ENCODE measurements at regions not wholly inside any gene's neighbourhood (a gene's known extent, or its start where the extent isn't known, plus 50 kb on each side); places are given as distances from the start of the nearest gene placed in this dataset.

GRCh38 chr10:2786251-2786650 lies 281.1 kb upstream of the PFKP start:
- TF ChIP-seq EZH2phosphoT487 (IDR thresholded peaks at IDR 0.05; ENCODE audit: unreplicated experiment) (no peak), CTCF (conservative IDR thresholded peaks at IDR 0.05; ENCODE audit: low read depth in 2 of 2) (no peak), EZH2 (IDR thresholded peaks at IDR 0.05; ENCODE audit: low read depth, unreplicated experiment) (no peak), POLR2AphosphoS5 (IDR thresholded peaks at IDR 0.05; ENCODE audit: low read depth) (no peak)
